IMR-90 (cell line): ENCODE measurements at regions not wholly inside any gene's neighbourhood (a gene's known extent, or its start where the extent isn't known, plus 50 kb on each side); places are given as distances from the start of the nearest gene placed in this dataset.

ENCODE experiments used
- BHLHE40 ChIP-seq: fragments of 150-350 bp; IDR thresholded peaks from 2 replicates; pipeline ENCODE4 v1.6.1; 2016; ENCODE audit warnings: mild to moderate bottlenecking, low read depth, low read length
- CHD1 ChIP-seq: IDR thresholded peaks from 2 replicates; pipeline ENCODE4 v1.6.1; 2012; ENCODE audit warnings: low read depth, low read length, improper control_type of control experiment
- CTCF ChIP-seq: conservative IDR thresholded peaks from 2 replicates; pipeline ENCODE4 v1.5.1; 2012; ENCODE audit warnings: mild to moderate bottlenecking, low read depth, low read length, improper control_type of control experiment
- ELK1 ChIP-seq: fragments of 150-350 bp; IDR thresholded peaks from 2 replicates; pipeline ENCODE4 v1.6.1; 2016; ENCODE audit warnings: low read depth, mild to moderate bottlenecking, low read length, moderate library complexity, borderline replicate concordance
- FOS ChIP-seq: fragments of 150-350 bp; IDR thresholded peaks from 2 replicates; pipeline ENCODE4 v1.6.1; 2016; ENCODE audit warnings: low read depth, low read length
- MAFK ChIP-seq: IDR thresholded peaks from 2 replicates; pipeline ENCODE4 v1.6.1; 2012; ENCODE audit warnings: low read depth, low read length, improper control_type of control experiment
- MAZ ChIP-seq: IDR thresholded peaks from 2 replicates; pipeline ENCODE4 v1.6.1; 2012; ENCODE audit warnings: low read depth, mild to moderate bottlenecking, low read length, improper control_type of control experiment, moderate library complexity, borderline replicate concordance
- NFE2L2 ChIP-seq: fragments of 150-350 bp; IDR thresholded peaks from 2 replicates; pipeline ENCODE4 v1.6.1; 2016; ENCODE audit warnings: low read depth, mild to moderate bottlenecking, low read length
- POLR2A ChIP-seq: IDR thresholded peaks from 2 replicates; pipeline ENCODE4 v1.6.1; 2012; ENCODE audit warnings: mild to moderate bottlenecking, low read depth, low read length
- RAD21 ChIP-seq: IDR thresholded peaks from 2 replicates; pipeline ENCODE4 v1.6.1; 2012; ENCODE audit warnings: low read length, improper control_type of control experiment
- RCOR1 ChIP-seq: IDR thresholded peaks from 2 replicates; pipeline ENCODE4 v1.6.1; 2012; ENCODE audit warnings: mild to moderate bottlenecking, low read length, improper control_type of control experiment; ENCODE audit not compliant: insufficient replicate concordance
- RFX5 ChIP-seq: IDR thresholded peaks from 2 replicates; pipeline ENCODE4 v1.8.0; 2012; ENCODE audit warnings: low read depth, mild to moderate bottlenecking, low read length, moderate library complexity
- SMC3 ChIP-seq: fragments of 150-350 bp; IDR thresholded peaks from 2 replicates; pipeline ENCODE4 v1.6.1; 2016; ENCODE audit warnings: low read depth, mild to moderate bottlenecking, antibody characterized with exemption, low read length, moderate library complexity
- USF2 ChIP-seq: fragments of 150-350 bp; IDR thresholded peaks from 2 replicates; pipeline ENCODE4 v1.6.1; 2017; ENCODE audit warnings: mild to moderate bottlenecking, antibody characterized with exemption, low read length, low read depth

- TF ChIP-seq CTCF (no peak), USF2 (no peak), MAZ (no peak), POLR2A (no peak), ELK1 (no peak), RCOR1 (no peak), CHD1 (no peak), MAFK (no peak), RFX5 (no peak), RAD21 (no peak), SMC3 (no peak), NFE2L2 (no peak), BHLHE40 (no peak), FOS (no peak)
These were observed 906.0 kb upstream of the CHAC2 start for GRCh38 chr2:52861596-52861995.
